ENCODE measurements at regions not wholly inside any gene's neighbourhood (a gene's known extent, or its start where the extent isn't known, plus 50 kb on each side); places are given as distances from the start of the nearest gene placed in this dataset.

DNA sequence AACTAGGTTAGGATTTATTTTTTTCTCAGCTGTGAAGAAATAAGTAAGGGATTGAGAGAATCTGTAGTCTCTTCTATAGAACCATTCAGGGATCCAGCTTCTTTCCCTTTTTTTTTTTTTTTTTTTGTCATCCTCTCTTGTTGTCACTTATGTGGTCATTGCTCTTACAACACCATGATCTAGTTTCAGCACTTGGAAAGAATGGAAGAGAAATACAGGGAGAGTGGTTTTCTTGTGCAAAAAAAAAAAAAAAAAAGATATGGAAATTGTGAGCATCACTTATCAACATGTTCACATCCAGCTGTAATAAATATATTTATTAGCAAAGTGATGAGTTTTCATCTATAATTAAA is 599.3 kb downstream of the SLC6A15 start:
- TF ChIP-seq CTCF (IDR thresholded peaks at IDR 0.05): no peak
- TF ChIP-seq POLR2A (IDR thresholded peaks at IDR 0.05): no peak
- TF ChIP-seq EP300 (IDR thresholded peaks at IDR 0.05): no peak

Measured in upper lobe of left lung (tissue), 4 donors.